ENCODE measurements at regions not wholly inside any gene's neighbourhood (a gene's known extent, or its start where the extent isn't known, plus 50 kb on each side); places are given as distances from the start of the nearest gene placed in this dataset.

GRCh38 chr12:61797266-61797665, 462.9 kb upstream of the USP15 start:
- TF ChIP-seq CTCF (IDR thresholded peaks at IDR 0.05; ENCODE audit: poor library complexity) = no peak
- no peak for TF ChIP-seq EZH2phosphoT487 (IDR thresholded peaks at IDR 0.05; ENCODE audit: low read depth, severe bottlenecking, unreplicated experiment)
- TF ChIP-seq EZH2 (IDR thresholded peaks at IDR 0.05; ENCODE audit: borderline replicate concordance) = no peak

Measured in hepatocyte (in vitro differentiated cells).